Mucosa of descending colon (tissue), 3 donors: ENCODE measurements at regions not wholly inside any gene's neighbourhood (a gene's known extent, or its start where the extent isn't known, plus 50 kb on each side); places are given as distances from the start of the nearest gene placed in this dataset.

Experiments
- ATAC-seq: fragments of 200-7000 bp; cut with Tn5 transposase; one replicate; pipeline ENCODE4 v1.9.1; 2020; ENCODE audit warnings: mild to moderate bottlenecking, moderate library complexity
- DNase-seq, 3 donors: peaks; one replicate each; pipeline ENCODE4 v3.0.0-alpha.2; 2020
- H3K36me3 ChIP-seq: fragments of 200-600 bp; one replicate; pipeline ENCODE4 v1.8.0; 2021; ENCODE audit warnings: low read depth, mild to moderate bottlenecking
- H3K4me1 ChIP-seq: fragments of 200-600 bp; one replicate; pipeline ENCODE4 v1.8.0; 2021; ENCODE audit warnings: low read depth, mild to moderate bottlenecking
- H3K4me3 ChIP-seq: fragments of 200-600 bp; one replicate; pipeline ENCODE4 v1.8.0; 2021; ENCODE audit warnings: mild to moderate bottlenecking
- H3K9me3 ChIP-seq: fragments of 200-600 bp; one replicate; pipeline ENCODE4 v1.8.0; 2021; ENCODE audit warnings: mild to moderate bottlenecking
- CTCF ChIP-seq: fragments of 200-600 bp; IDR thresholded peaks from one replicate; pipeline ENCODE4 v1.8.0; 2022; ENCODE audit warnings: antibody characterized with exemption, mild to moderate bottlenecking
- intact Hi-C, 2 donors: fragments of 100-400 bp; cut with DNase I in 1 of 2; cut with micrococcal nuclease in 1 of 2; formaldehyde crosslinking; loops; one replicate each; pipeline versions ENCODE4 v1.11.0 to v1.11.1; 2022; cut with DNase I, micrococcal nuclease
- donor health status: DM: no; HTN: no; CAD: no; lungs with moderate emphysema.
- donor health status: DM: no; HTN: no; CAD: no.
- donor health status: DM: no; HTN: yes; CAD: no.

GRCh38 chr9:13330396-13331004 is 51.0 kb upstream of the MPDZ start:
- TF ChIP-seq CTCF: no peak
- H3K9me3 ChIP-seq: no peaks in the 10 kb centered on the region
- no peak for DNase-seq
- H3K36me3 ChIP-seq: no peaks in the 10 kb centered on the region
- no peak for ATAC-seq
- no peaks in the 10 kb centered on the region for H3K4me1 ChIP-seq
- H3K4me3 ChIP-seq: no peak overlapping the region
- intact Hi-C loops: no loop called here
